Fibroblast of mammary gland (primary cell): ENCODE measurements at regions not wholly inside any gene's neighbourhood (a gene's known extent, or its start where the extent isn't known, plus 50 kb on each side); places are given as distances from the start of the nearest gene placed in this dataset.

Source experiments
- DNase-seq: peaks from one replicate; pipeline ENCODE4 v3.0.0-alpha.2; 2010; ENCODE audit warnings: low read depth
- H3K4me3 ChIP-seq: 2 replicates; pipeline ENCODE4 v1.5.1; 2011; ENCODE audit warnings: low read depth, mild to moderate bottlenecking, low read length, moderate library complexity; ENCODE audit not compliant: control insufficient read depth
- CTCF ChIP-seq: conservative IDR thresholded peaks from 2 replicates; pipeline ENCODE4 v1.5.1; 2011; ENCODE audit warnings: low read depth, low read length, inconsistent platforms; ENCODE audit not compliant: control insufficient read depth, insufficient read depth

- no peak overlapping the region for H3K4me3 ChIP-seq
- DNase-seq, result no peak
- no peak for TF ChIP-seq CTCF
Measured at GRCh38 chr15:61687124-61687523, 373.1 kb downstream of the VPS13C start.

GRCh38 chr15:61685971-61686370 lies 374.3 kb downstream of the VPS13C start:
- DNase-seq, result no peak
- no peak for TF ChIP-seq CTCF

GRCh38 chr15:61685534-61685933 lies 374.7 kb downstream of the VPS13C start:
- H3K4me3 ChIP-seq, result no peak overlapping the region
- DNase-seq, result no peak
- no peak for TF ChIP-seq CTCF

More at GRCh38 chr15:61685971-61686370, 374.3 kb downstream of the VPS13C start:
- H3K4me3 ChIP-seq, result no peak overlapping the region

- no peak overlapping the region for H3K4me3 ChIP-seq
- no peak for TF ChIP-seq CTCF
- no peak for DNase-seq
Measured at GRCh38 chr15:61684749-61685467, 375.3 kb downstream of the VPS13C start.

- no peak for DNase-seq
- no peak overlapping the region for H3K4me3 ChIP-seq
- no peak for TF ChIP-seq CTCF
Measured at GRCh38 chr15:61682891-61683735, 377.1 kb downstream of the VPS13C start.

GRCh38 chr15:61681676-61682075 lies 378.6 kb downstream of the VPS13C start:
- TF ChIP-seq CTCF, result no peak
- no peak for DNase-seq
- no peak overlapping the region for H3K4me3 ChIP-seq
